Coronary artery (tissue), 2 donors: ENCODE measurements at regions not wholly inside any gene's neighbourhood (a gene's known extent, or its start where the extent isn't known, plus 50 kb on each side); places are given as distances from the start of the nearest gene placed in this dataset.

Experiments used
- DNase-seq: peaks from one replicate; pipeline ENCODE4 v3.0.0-alpha.2; 2017; ENCODE audit warnings: low spot score
- H3K27ac ChIP-seq, 2 donors: fragments of 200-600 bp; sonication (generic); one replicate each; pipeline ENCODE4 v1.5.1; 2016 to 2019
- H3K4me3 ChIP-seq: fragments of 200-600 bp; sonication (generic); 2 replicates; pipeline ENCODE4 v1.5.1; 2016; ENCODE audit warnings: mild to moderate bottlenecking, moderate library complexity
- CTCF ChIP-seq: fragments of 200-600 bp; sonication (generic); IDR thresholded peaks from one replicate; pipeline ENCODE4 v1.5.1; 2019; ENCODE audit warnings: antibody characterized with exemption

- TF ChIP-seq CTCF, result no peak
- H3K27ac ChIP-seq, result peak overlapping the region; percentile 9 to 66
- no peak for DNase-seq
- no peak overlapping the region for H3K4me3 ChIP-seq
Measured at GRCh38 chr3:124133366-124133940, 141.5 kb upstream of the ROPN1 start.

GRCh38 chr3:124137216-124137615 lies 145.3 kb upstream of the ROPN1 start:
- Histone ChIP-seq H3K27ac (no peak overlapping the region), H3K4me3 (no peak overlapping the region)
- DNase-seq, result no peak
- no peak for TF ChIP-seq CTCF

GRCh38 chr3:124138148-124138547 lies 146.2 kb upstream of the ROPN1 start:
- Histone ChIP-seq H3K4me3 (no peak overlapping the region), H3K27ac (no peak overlapping the region)
- TF ChIP-seq CTCF, result no peak
- no peak for DNase-seq

GRCh38 chr3:124140746-124141145 lies 148.8 kb upstream of the ROPN1 start:
- TF ChIP-seq CTCF, result no peak
- Histone ChIP-seq H3K4me3 (no peak overlapping the region), H3K27ac (peak overlapping the region; percentile 37 to 39)
- DNase-seq, result no peak

- no peak overlapping the region for H3K4me3 ChIP-seq
- DNase-seq, result no peak
- TF ChIP-seq CTCF, result no peak
- peak overlapping the region; percentile 40 to 44 for H3K27ac ChIP-seq
Measured at GRCh38 chr3:124142389-124142970, 150.6 kb upstream of the ROPN1 start.

GRCh38 chr3:124143047-124143446 lies 151.1 kb upstream of the ROPN1 start:
- DNase-seq, result no peak
- peak overlapping the region in 1 of 2 donors; percentile 44 for H3K27ac ChIP-seq
- no peak overlapping the region for H3K4me3 ChIP-seq
- no peak for TF ChIP-seq CTCF
